ENCODE measurements at regions not wholly inside any gene's neighbourhood (a gene's known extent, or its start where the extent isn't known, plus 50 kb on each side); places are given as distances from the start of the nearest gene placed in this dataset.

GRCh38 chr4:19614171-19614570 is 637.5 kb upstream of the SLIT2 start:
- Histone ChIP-seq H3K27ac (no peak overlapping the region), H3K36me3 (no peaks in the 10 kb centered on the region), H3K9me3 (peaks cover 0 to 20% (median 7%) of the 10 kb centered on the region in 12 donors), H3K4me3 (no peak overlapping the region), H3K27me3 (no peaks in the 10 kb centered on the region), H3K4me1 (no peaks in the 10 kb centered on the region)
- ATAC-seq = no peak
- intact Hi-C loops (cut with DNase I) = no loop called here
- TF ChIP-seq POLR2A (IDR thresholded peaks at IDR 0.05) (no peak), CTCF (IDR thresholded peaks at IDR 0.05) (no peak)
- no peak for DNase-seq
- WGBS, 4 donors = 87 to 92% (median 88%) methylated on average over 1 of the region's 1 CpG

- WGBS, 4 donors = 63 to 71% (median 66%) methylated on average over 2 of the region's 2 CpGs
- H3K36me3 ChIP-seq = no peaks in the 10 kb centered on the region
- H3K9me3 ChIP-seq = peaks cover 0 to 4% (median 0%) of the 10 kb centered on the region in 12 donors
- no peak overlapping the region for H3K27ac ChIP-seq
- DNase-seq (no peak), ATAC-seq (no peak)
- no peaks in the 10 kb centered on the region for H3K4me1 ChIP-seq
- TF ChIP-seq POLR2A (IDR thresholded peaks at IDR 0.05) (no peak), CTCF (IDR thresholded peaks at IDR 0.05) (no peak)
- intact Hi-C loops (cut with DNase I) = no loop called here
- no peak overlapping the region for H3K4me3 ChIP-seq
- H3K27me3 ChIP-seq = no peaks in the 10 kb centered on the region
These were observed 655.4 kb upstream of the SLIT2 start for GRCh38 chr4:19596342-19596741.

GRCh38 chr4:19592391-19592790 is 659.3 kb upstream of the SLIT2 start:
- no peaks in the 10 kb centered on the region for H3K36me3 ChIP-seq
- DNase-seq = no peak
- H3K4me3 ChIP-seq = no peak overlapping the region
- H3K9me3 ChIP-seq = peaks cover 0 to 9% (median 0%) of the 10 kb centered on the region in 12 donors
- 77 to 85% (median 83%) methylated on average over 3 of the region's 3 CpGs for WGBS, 4 donors
- intact Hi-C loops (cut with DNase I) = no loop called here
- TF ChIP-seq POLR2A (IDR thresholded peaks at IDR 0.05) (no peak), CTCF (IDR thresholded peaks at IDR 0.05) (no peak)
- H3K27me3 ChIP-seq = no peaks in the 10 kb centered on the region
- ATAC-seq = no peak
- H3K4me1 ChIP-seq = no peaks in the 10 kb centered on the region
- H3K27ac ChIP-seq = no peak overlapping the region

- ATAC-seq (peak in 1 of 4 donors; percentile 56), DNase-seq (peak in 1 of 5 donors; percentile 14)
- intact Hi-C loops (cut with DNase I) = no loop called here
- TF ChIP-seq CTCF (IDR thresholded peaks at IDR 0.05) (no peak), POLR2A (IDR thresholded peaks at IDR 0.05) (no peak)
- Histone ChIP-seq H3K27me3 (no peaks in the 10 kb centered on the region), H3K4me3 (no peak overlapping the region), H3K27ac (no peak overlapping the region), H3K9me3 (no peaks in the 10 kb centered on the region), H3K36me3 (no peaks in the 10 kb centered on the region), H3K4me1 (peaks cover 0 to 18% (median 4%) of the 10 kb centered on the region in 12 donors)
- WGBS, 4 donors = 84 to 93% (median 91%) methylated on average over 4 of the region's 4 CpGs
These were observed 667.7 kb upstream of the SLIT2 start for GRCh38 chr4:19583827-19584569.

All from heart left ventricle (tissue), 16 donors.